Body of pancreas (tissue), 4 donors: ENCODE measurements at regions not wholly inside any gene's neighbourhood (a gene's known extent, or its start where the extent isn't known, plus 50 kb on each side); places are given as distances from the start of the nearest gene placed in this dataset.
"Not testable (repeated sequence)": the region's sequence is repeated elsewhere in the genome, so short reads cannot be mapped to it uniquely, and the experiment has no call there.

Experiments used
- ATAC-seq: fragments of 150-250 bp; one replicate; pipeline ENCODE4 v1.9.1; 2016
- DNase-seq, 4 donors: peaks; one replicate each; pipeline ENCODE4 v3.0.0-alpha.2; 2019
- H3K27ac ChIP-seq, 4 donors: fragments of 200-600 bp; sonication (generic); 1 replicate in 3 of 4; 2 replicates in 1 of 4; pipeline versions ENCODE4 v1.5.1 to v1.6.1; 2016 to 2019; ENCODE audit warnings: mild to moderate bottlenecking in 1 of 4, mixed read lengths in 1 of 4, moderate library complexity in 1 of 4
- H3K27me3 ChIP-seq, 2 donors: fragments of 200-600 bp; sonication (generic); one replicate each; pipeline ENCODE4 v1.6.0; 2016; ENCODE audit warnings: mild to moderate bottlenecking in 1 of 2
- H3K36me3 ChIP-seq, 2 donors: fragments of 200-600 bp; sonication (generic); replicated peaks in 1 of 2; 2 replicates each; pipeline ENCODE4 v1.5.1; 2016; ENCODE audit warnings: low read depth in 2 of 2; ENCODE audit not compliant: insufficient read depth in 1 of 2
- H3K4me1 ChIP-seq: fragments of 200-600 bp; sonication (generic); one replicate; pipeline ENCODE4 v1.6.0; 2016
- H3K4me3 ChIP-seq, 2 donors: fragments of 200-600 bp; sonication (generic); 1 replicate in 1 of 2; 2 replicates in 1 of 2; pipeline ENCODE4 v1.5.1; 2016 to 2019
- H3K9me3 ChIP-seq, 3 donors: fragments of 200-600 bp; sonication (generic); 1 replicate in 2 of 3; 2 replicates in 1 of 3; pipeline ENCODE4 v1.5.1; 2016
- POLR2A ChIP-seq, 3 donors: fragments of 450-650 bp; IDR thresholded peaks; one replicate each; pipeline ENCODE4 v1.6.1; 2016; ENCODE audit warnings: antibody characterized with exemption in 3 of 3, mild to moderate bottlenecking in 2 of 3
- WGBS, 2 donors: methylation state at CpG; one replicate each; pipeline ENCODE4 v1.1.5; 2017; 5-methylcytosine and 5-hydroxymethylcytosine counted together
- intact Hi-C: fragments of 100-400 bp; cut with DNase I; formaldehyde crosslinking; loops from one replicate; pipeline ENCODE4 v1.15.1; 2023
- TF ChIP-seq, protein P1 (sequence below), 7 experiments: fragments of 450-650 bp in 4 of 7; fragments of 200-600 bp in 3 of 7; sonication (generic) in 3 of 7; IDR thresholded peaks; one replicate each; pipeline ENCODE4 v1.5.1; 2016 to 2019; ENCODE audit warnings: antibody characterized with exemption in 7 of 7

DNA sequence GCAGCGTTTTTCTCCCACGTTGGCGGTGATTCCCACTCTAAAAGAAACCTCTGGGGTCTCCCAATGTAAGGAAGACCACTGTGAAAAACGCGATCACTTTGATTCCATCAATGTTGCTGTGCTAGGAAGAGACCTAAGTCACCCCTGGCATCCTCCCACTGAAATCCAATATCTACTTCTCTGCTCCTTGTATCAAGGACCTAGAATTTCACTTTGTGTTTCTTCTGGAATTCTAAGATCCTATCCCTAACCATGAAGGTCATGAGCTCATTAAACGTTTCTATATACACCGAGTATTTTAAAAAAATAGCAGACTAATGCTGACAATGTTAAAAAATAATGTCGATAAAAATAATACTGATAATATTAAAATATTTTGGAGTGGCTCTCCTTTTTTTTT is 118.8 kb upstream of the MYO10 start:
- H3K36me3 ChIP-seq: no peaks in the 10 kb centered on the region
- intact Hi-C loops: no loop called here
- WGBS, 2 donors: 71 to 75% methylated on average over 8 of the region's 8 CpGs
- H3K27ac ChIP-seq: no peak overlapping the region
- TF ChIP-seq, protein P1, sequence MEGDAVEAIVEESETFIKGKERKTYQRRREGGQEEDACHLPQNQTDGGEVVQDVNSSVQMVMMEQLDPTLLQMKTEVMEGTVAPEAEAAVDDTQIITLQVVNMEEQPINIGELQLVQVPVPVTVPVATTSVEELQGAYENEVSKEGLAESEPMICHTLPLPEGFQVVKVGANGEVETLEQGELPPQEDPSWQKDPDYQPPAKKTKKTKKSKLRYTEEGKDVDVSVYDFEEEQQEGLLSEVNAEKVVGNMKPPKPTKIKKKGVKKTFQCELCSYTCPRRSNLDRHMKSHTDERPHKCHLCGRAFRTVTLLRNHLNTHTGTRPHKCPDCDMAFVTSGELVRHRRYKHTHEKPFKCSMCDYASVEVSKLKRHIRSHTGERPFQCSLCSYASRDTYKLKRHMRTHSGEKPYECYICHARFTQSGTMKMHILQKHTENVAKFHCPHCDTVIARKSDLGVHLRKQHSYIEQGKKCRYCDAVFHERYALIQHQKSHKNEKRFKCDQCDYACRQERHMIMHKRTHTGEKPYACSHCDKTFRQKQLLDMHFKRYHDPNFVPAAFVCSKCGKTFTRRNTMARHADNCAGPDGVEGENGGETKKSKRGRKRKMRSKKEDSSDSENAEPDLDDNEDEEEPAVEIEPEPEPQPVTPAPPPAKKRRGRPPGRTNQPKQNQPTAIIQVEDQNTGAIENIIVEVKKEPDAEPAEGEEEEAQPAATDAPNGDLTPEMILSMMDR (IDR thresholded peaks at IDR 0.05): no peak
- TF ChIP-seq POLR2A (IDR thresholded peaks at IDR 0.05): no peak
- no peaks in the 10 kb centered on the region for H3K9me3 ChIP-seq
- H3K4me1 ChIP-seq: peaks cover 29% of the 10 kb centered on the region
- no peak overlapping the region for H3K4me3 ChIP-seq
- ATAC-seq: no peak
- DNase-seq: no peak
- H3K27me3 ChIP-seq: no peaks in the 10 kb centered on the region

DNA sequence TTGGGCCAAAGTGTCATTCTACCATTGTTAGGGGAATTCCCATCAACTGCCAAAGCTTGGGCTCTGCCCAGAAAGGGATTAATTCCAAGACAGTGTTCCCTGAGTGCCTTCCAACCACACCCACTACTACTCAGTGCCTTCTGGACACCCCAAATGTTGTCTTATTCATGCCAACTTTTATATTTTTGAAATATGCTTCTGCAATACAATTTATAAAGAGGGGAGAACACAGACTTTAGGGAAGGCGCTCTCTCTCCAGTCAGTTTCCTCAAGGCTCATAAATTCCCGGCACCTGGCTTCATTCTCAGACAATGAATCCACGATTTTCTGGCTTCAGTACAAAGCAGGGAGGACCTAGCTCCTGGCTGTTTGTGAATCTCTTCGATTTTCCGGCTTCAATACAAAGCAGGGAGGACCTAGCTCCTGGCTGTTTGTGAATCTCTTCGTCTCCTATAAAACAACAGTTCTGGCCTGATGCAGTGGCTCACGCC is 120.1 kb upstream of the MYO10 start:
- peak; percentile 70 for ATAC-seq
- 42 to 58% methylated on average over 6 to 7 of the region's 7 CpGs for WGBS, 2 donors
- no peak for TF ChIP-seq POLR2A (IDR thresholded peaks at IDR 0.05)
- TF ChIP-seq, protein P1 (IDR thresholded peaks at IDR 0.05): no peak
- Histone ChIP-seq H3K27me3 (no peaks in the 10 kb centered on the region), H3K36me3 (no peaks in the 10 kb centered on the region), H3K4me3 (no peak overlapping the region), H3K27ac (peak overlapping the region in 1 of 4 donors; percentile 11), H3K9me3 (no peaks in the 10 kb centered on the region), H3K4me1 (peaks cover 29% of the 10 kb centered on the region)
- DNase-seq: peak in 3 of 4 donors; percentile 36 to 60 (median 47)
- intact Hi-C loops: no loop called here

DNA sequence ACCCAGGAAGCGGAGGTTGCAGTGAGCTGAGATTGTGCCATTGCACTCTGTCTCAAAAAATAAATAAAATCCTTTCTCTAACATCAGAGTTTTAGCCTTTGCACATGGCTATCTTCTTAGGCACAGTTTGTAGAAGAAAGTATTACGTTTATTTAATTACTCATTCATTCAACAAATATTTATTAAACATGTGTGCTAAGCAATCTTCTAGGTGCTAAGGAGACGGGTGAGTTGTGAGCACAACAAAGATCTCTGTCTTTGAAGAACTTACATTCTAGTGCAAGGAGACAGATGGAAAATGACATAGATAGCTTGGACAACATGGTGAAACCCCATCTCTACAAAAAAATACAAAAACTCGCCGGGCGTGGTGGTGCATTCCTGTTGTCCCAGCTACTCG is 122.3 kb upstream of the MYO10 start:
- ATAC-seq (no peak), DNase-seq (no peak)
- peaks cover 29% of the 10 kb centered on the region for H3K4me1 ChIP-seq
- intact Hi-C loops: no loop called here
- H3K9me3 ChIP-seq: no peaks in the 10 kb centered on the region
- H3K36me3 ChIP-seq: no peaks in the 10 kb centered on the region
- no peak overlapping the region for H3K4me3 ChIP-seq
- H3K27me3 ChIP-seq: no peaks in the 10 kb centered on the region
- WGBS, 2 donors: 66 to 72% methylated on average over 7 of the region's 7 CpGs
- no peak overlapping the region for H3K27ac ChIP-seq
- TF ChIP-seq POLR2A (IDR thresholded peaks at IDR 0.05): no peak
- TF ChIP-seq, protein P1 (IDR thresholded peaks at IDR 0.05): no peak

DNA sequence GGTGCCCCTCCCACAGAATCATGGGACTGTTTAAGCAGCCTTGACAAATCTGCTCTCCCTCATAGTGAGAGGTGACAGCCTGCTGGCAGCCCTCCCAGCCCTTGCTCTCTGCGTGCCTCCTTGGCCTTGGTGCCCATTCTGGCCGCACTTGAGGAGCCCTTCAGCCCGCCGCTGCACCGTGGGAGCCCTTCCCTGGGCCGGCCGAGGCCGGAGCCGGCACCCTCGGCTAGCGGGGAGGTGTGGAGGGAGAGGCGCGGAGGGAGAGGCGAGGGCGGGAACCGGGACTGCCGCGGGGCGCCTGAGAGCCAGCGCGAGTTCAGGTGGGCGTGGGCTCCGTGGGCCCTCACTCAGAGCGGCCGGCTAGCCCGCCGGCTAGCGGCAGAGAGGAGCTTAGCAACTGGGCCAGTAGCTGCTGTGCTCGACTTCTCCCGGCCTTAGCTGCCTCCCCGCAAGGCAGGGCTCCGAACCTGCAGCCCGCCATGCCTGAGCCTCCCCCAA is 125.9 kb upstream of the MYO10 start:
- no peak for ATAC-seq
- DNase-seq: peak in 1 of 4 donors; percentile 34
- no peak overlapping the region for H3K27ac ChIP-seq

DNA sequence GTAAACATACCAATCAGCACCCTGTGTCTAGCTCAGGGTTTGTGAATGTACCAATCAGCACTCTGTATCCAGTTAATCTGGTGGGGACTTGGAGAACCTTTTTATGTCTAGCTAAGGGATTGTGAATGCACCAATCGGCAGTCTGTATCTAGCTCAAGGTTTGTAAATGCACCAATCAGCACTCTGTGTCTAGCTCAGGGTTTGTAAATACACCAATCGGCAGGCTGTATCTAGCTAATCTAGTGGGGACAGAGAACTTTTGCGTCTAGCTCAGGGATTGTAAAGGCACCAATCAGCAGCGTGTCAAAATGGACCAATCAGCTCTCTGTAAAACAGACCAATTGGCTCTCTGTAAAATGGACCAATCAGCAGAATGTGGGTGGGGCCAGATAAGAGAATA is 126.7 kb upstream of the MYO10 start:
- DNase-seq, intact Hi-C loops, H3K9me3 ChIP-seq, H3K27ac ChIP-seq, H3K4me3 ChIP-seq, ATAC-seq, H3K4me1 ChIP-seq, H3K36me3 ChIP-seq, H3K27me3 ChIP-seq: not testable (repeated sequence)
- 93 to 95% methylated on average over 3 to 4 of the region's 4 CpGs for WGBS, 2 donors

More for the DNA sequence above, 125.9 kb upstream of the MYO10 start:
- H3K4me1 ChIP-seq: peaks cover 11% of the 10 kb centered on the region
- no peak overlapping the region for H3K4me3 ChIP-seq
- H3K36me3 ChIP-seq: no peaks in the 10 kb centered on the region
- 90 to 91% methylated on average over 18 to 26 of the region's 33 CpGs for WGBS, 2 donors
- H3K27me3 ChIP-seq: no peaks in the 10 kb centered on the region
- intact Hi-C loops: no loop called here
- no peaks in the 10 kb centered on the region for H3K9me3 ChIP-seq
- TF ChIP-seq, protein P1 (IDR thresholded peaks at IDR 0.05): peak in 1 of 7 experiments; percentile 28
- TF ChIP-seq POLR2A (IDR thresholded peaks at IDR 0.05): no peak
